ENCODE measurements at regions not wholly inside any gene's neighbourhood (a gene's known extent, or its start where the extent isn't known, plus 50 kb on each side); places are given as distances from the start of the nearest gene placed in this dataset.

GRCh38 chr11:116485425-116485824, 287.4 kb downstream of the BUD13 start:
- H3K27ac Mint-ChIP-seq = no peak overlapping the region
- H3K9me3 Mint-ChIP-seq = no peaks in the 10 kb centered on the region
- no peak for DNase-seq
- peaks cover 14% of the 10 kb centered on the region for H3K4me1 Mint-ChIP-seq
- H3K27me3 Mint-ChIP-seq (ENCODE audit: low read depth, poor library complexity) = peaks cover 18% of the 10 kb centered on the region
- no peak for TF ChIP-seq CTCF (IDR thresholded peaks at IDR 0.05)
- no peaks in the 10 kb centered on the region for H3K36me3 Mint-ChIP-seq (ENCODE audit: low read depth)
- H3K4me3 Mint-ChIP-seq = no peak overlapping the region

DNA sequence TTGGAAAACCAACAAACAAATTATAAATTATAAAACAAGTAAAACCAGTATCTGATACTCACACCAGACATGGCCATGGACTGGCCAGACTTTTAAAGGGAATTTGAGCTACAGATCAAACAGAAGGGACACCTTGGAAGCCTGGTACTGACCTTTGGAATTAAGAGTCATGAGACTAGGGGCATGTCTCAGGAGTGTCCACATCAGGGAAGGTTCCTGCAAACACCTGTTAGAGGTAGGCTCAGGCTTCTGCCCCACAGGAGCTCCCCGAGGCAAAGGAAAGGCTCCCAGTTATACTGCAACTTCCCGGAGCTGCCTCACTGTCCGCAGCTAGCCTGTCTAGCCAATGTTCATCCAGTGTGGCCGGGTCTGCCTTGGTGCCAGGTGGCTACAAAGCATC, 290.1 kb downstream of the BUD13 start:
- no peaks in the 10 kb centered on the region for H3K9me3 Mint-ChIP-seq
- H3K4me1 Mint-ChIP-seq = peaks cover 2% of the 10 kb centered on the region
- H3K4me3 Mint-ChIP-seq = no peak overlapping the region
- no peak for TF ChIP-seq CTCF (IDR thresholded peaks at IDR 0.05)
- peaks cover 7% of the 10 kb centered on the region for H3K27me3 Mint-ChIP-seq (ENCODE audit: low read depth, poor library complexity)
- H3K27ac Mint-ChIP-seq = no peak overlapping the region
- no peaks in the 10 kb centered on the region for H3K36me3 Mint-ChIP-seq (ENCODE audit: low read depth)
- no peak for DNase-seq

- H3K4me1 Mint-ChIP-seq = no peaks in the 10 kb centered on the region
Observed at GRCh38 chr11:116481126-116481675, 291.6 kb downstream of the BUD13 start.

GRCh38 chr11:116478669-116479668, 293.8 kb downstream of the BUD13 start:
- Mint-ChIP-seq H3K4me1 (peaks cover 5% of the 10 kb centered on the region), H3K4me3 (no peak overlapping the region), H3K36me3 (ENCODE audit: low read depth) (no peaks in the 10 kb centered on the region), H3K27me3 (ENCODE audit: low read depth, poor library complexity) (peaks cover 2% of the 10 kb centered on the region), H3K27ac (no peak overlapping the region), H3K9me3 (no peaks in the 10 kb centered on the region)
- TF ChIP-seq CTCF (IDR thresholded peaks at IDR 0.05) = no peak
- no peak for DNase-seq

More at GRCh38 chr11:116481126-116481675, 291.6 kb downstream of the BUD13 start:
- Mint-ChIP-seq H3K9me3 (no peaks in the 10 kb centered on the region), H3K27ac (no peak overlapping the region), H3K4me3 (no peak overlapping the region), H3K36me3 (ENCODE audit: low read depth) (no peaks in the 10 kb centered on the region), H3K27me3 (ENCODE audit: low read depth, poor library complexity) (no peaks in the 10 kb centered on the region)
- DNase-seq = no peak
- no peak for TF ChIP-seq CTCF (IDR thresholded peaks at IDR 0.05)

DNA sequence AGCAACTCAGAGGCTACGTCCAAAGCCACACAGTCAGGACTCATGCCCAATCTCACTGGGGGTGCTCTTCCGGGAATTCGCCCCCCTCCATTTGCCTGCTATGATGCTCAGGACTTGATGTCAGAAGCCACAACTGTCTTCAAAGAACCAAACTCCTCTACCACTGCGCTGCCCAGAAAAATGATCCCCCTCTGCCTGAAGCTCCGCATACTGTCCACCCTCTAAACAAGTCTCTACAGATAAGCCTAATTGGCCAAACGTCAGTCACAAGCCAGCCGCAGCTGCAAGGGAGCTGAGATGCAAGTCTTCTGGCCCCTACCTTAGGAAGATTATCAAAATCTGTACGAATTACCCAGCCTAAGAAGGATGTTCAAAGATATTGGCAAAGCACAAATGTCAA, 294.6 kb downstream of the BUD13 start:
- no peak overlapping the region for H3K27ac Mint-ChIP-seq
- peaks cover 2% of the 10 kb centered on the region for H3K27me3 Mint-ChIP-seq (ENCODE audit: low read depth, poor library complexity)
- H3K4me1 Mint-ChIP-seq = peaks cover 13% of the 10 kb centered on the region
- no peaks in the 10 kb centered on the region for H3K36me3 Mint-ChIP-seq (ENCODE audit: low read depth)
- no peak for TF ChIP-seq CTCF (IDR thresholded peaks at IDR 0.05)
- no peaks in the 10 kb centered on the region for H3K9me3 Mint-ChIP-seq
- H3K4me3 Mint-ChIP-seq = no peak overlapping the region
- no peak for DNase-seq

All from nephron progenitor cell (in vitro differentiated cells).